Aorta (tissue), 5 donors: ENCODE measurements at regions not wholly inside any gene's neighbourhood (a gene's known extent, or its start where the extent isn't known, plus 50 kb on each side); places are given as distances from the start of the nearest gene placed in this dataset.

Source experiments
- ATAC-seq: fragments of 200-7000 bp; cut with Tn5 transposase; one replicate; pipeline ENCODE4 v1.9.1; 2022; ENCODE audit warnings: moderate library complexity; ENCODE audit not compliant: low FRiP score
- DNase-seq, 2 donors: peaks; one replicate each; pipeline ENCODE4 v3.0.0-alpha.2; 2020
- H3K27ac ChIP-seq, 2 donors: one replicate each; pipeline ENCODE4 v1.5.1; 2013; ENCODE audit warnings: low read length in 2 of 2, mild to moderate bottlenecking in 2 of 2, moderate library complexity in 2 of 2, control low read depth in 1 of 2, inconsistent platforms in 1 of 2, low read depth in 1 of 2
- H3K27me3 ChIP-seq, 2 donors: one replicate each; pipeline ENCODE4 v1.6.1; 2013; ENCODE audit warnings: control low read depth in 1 of 2, low read length in 1 of 2, mild to moderate bottlenecking in 1 of 2, moderate library complexity in 1 of 2; ENCODE audit not compliant: insufficient read depth in 2 of 2, control insufficient read depth in 1 of 2
- H3K36me3 ChIP-seq, 2 donors: one replicate each; pipeline ENCODE4 v1.6.1; 2013; ENCODE audit warnings: control low read depth in 1 of 2, low read length in 1 of 2, mild to moderate bottlenecking in 1 of 2; ENCODE audit not compliant: insufficient read depth in 2 of 2, control insufficient read depth in 1 of 2
- H3K4me1 ChIP-seq, 2 donors: one replicate each; pipeline ENCODE4 v1.6.1; 2013; ENCODE audit warnings: low read length in 2 of 2, control low read depth in 1 of 2, mild to moderate bottlenecking in 1 of 2, moderate library complexity in 1 of 2; ENCODE audit not compliant: insufficient read depth in 2 of 2, control insufficient read depth in 1 of 2
- H3K4me3 ChIP-seq, 2 donors: one replicate each; pipeline ENCODE4 v1.5.1; 2013; ENCODE audit warnings: low read length in 2 of 2, control low read depth in 1 of 2, mild to moderate bottlenecking in 1 of 2
- H3K9me3 ChIP-seq: one replicate; pipeline ENCODE4 v1.6.1; 2013; ENCODE audit warnings: mild to moderate bottlenecking, low read length; ENCODE audit not compliant: control insufficient read depth
- WGBS, 2 donors: extraction: QIAGEN DNeasy Blood & Tissue Kit; methylation state at CpG; one replicate each; pipeline ENCODE4 v1.1.7; 2013; 5-methylcytosine and 5-hydroxymethylcytosine counted together
- intact Hi-C, 2 donors: fragments of 100-400 bp; cut with DNase I; formaldehyde crosslinking; loops; one replicate each; pipeline versions ENCODE4 v1.14.2 to v1.15.0; 2022
- donor health status: healthy with polysubstance abuse.
- donor health status: Bipolar disorder and iron deficiency.
- donor health status: DM: no; HTN: no; CAD: no.
- donor health status: DM: no; HTN: no; CAD: no.
- donor health status: DM: yes; HTN: yes; CAD: no.

DNA sequence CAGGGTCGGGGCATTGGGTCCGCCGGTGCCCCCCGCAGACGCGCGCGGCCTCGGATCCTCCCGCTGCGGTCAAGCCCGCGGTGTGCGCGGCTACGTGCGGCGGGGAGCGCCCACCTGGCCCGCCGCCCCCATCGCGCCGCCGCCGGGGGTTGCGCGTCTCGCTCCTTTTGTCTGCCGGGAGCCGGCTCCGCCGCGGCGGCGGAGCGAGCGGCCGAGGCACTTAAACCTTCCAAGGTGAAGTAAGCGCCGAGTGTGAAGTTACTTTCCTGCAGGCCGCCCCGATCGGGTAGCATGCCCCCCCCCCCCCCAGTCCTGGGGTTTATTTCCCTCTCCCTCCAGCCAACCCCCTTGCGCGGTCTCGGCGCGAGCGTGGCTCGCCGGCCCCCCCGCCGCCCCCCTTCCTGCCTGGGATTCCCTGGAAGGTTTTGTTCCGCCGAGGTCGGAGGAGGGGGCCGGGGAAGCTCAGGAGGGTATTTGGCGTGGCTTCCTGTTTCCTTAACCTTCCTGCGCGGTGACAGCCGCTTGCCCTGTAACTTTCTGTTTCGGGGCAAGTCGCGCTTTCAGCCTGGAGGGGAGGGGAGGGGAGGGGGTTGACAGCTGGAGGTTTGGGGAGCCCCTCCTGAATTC lies 56.6 kb upstream of the GSE1 start:
- DNase-seq (peak in 1 of 2 donors; percentile 72), ATAC-seq (no peak)
- H3K4me1 ChIP-seq = no peaks in the 10 kb centered on the region
- intact Hi-C loops = loop anchor here in 1 of 2 donors (5.0 to 10.0 kb wide), 2 partner anchors 51 to 92 kb away; no protein-coding TSS in a partner anchor
- WGBS, 2 donors = 0 to 2% methylated on average over 28 to 65 of the region's 65 CpGs
- no peaks in the 10 kb centered on the region for H3K9me3 ChIP-seq
- H3K27ac ChIP-seq = peak overlapping the region in 1 of 2 donors; percentile 20
- H3K36me3 ChIP-seq = no peaks in the 10 kb centered on the region
- H3K4me3 ChIP-seq = peak overlapping the region; percentile 74 to 83
- no peaks in the 10 kb centered on the region for H3K27me3 ChIP-seq

DNA sequence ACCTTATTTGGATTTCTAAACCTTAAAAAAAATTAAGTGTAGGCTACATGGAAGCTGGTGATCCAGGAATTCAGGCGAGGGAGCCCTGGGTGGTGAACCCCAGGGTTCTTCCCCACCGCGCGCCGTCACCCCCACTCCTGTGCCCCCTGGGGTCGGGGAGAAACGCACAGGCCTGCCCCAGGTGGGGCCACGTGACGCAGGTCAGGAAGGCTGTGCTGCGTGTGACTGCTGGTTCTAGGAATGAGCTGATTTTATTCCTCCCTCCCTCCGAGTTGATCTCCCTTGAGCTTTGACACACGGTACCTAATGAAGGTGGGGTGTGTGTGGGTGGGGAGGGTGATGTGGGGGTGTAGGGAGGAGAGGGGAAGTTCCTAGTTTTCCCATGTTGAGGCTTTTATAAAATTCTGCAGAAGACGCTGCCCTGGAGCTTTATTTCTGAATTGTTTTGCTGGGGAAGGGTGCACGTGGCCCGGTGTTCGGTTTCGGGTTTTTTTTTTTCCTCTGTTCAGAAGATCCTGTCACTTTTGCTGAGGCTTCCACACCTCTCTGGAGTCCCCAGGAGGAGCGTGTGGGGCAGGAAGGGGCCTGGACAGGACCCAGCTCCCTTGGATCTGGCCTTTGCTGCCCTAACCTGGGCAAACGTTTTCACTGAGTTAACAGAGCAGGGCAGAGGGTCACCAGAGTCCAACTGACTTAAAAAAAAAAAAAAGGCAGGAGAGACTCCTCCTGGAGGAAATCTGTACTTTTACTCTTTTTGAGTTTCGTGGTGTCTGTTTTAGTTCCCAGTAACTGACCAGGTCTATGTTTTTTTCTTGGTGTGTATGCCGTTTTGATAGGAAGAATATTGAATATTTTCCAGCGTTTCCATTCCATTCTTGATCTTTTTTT lies 55.8 kb upstream of the GSE1 start:
- H3K27ac ChIP-seq = peak overlapping the region in 1 of 2 donors; percentile 14
- H3K36me3 ChIP-seq = no peaks in the 10 kb centered on the region
- intact Hi-C loops = loop anchor here in 1 of 2 donors (5.0 to 10.0 kb wide), 2 partner anchors 50 to 93 kb away; no protein-coding TSS in a partner anchor
- H3K4me3 ChIP-seq = peak overlapping the region; percentile 74 to 83
- ATAC-seq (no peak), DNase-seq (no peak)
- no peaks in the 10 kb centered on the region for H3K4me1 ChIP-seq
- 13% methylated on average over 22 of the region's 22 CpGs for WGBS, 2 donors
- H3K27me3 ChIP-seq = no peaks in the 10 kb centered on the region
- no peaks in the 10 kb centered on the region for H3K9me3 ChIP-seq

DNA sequence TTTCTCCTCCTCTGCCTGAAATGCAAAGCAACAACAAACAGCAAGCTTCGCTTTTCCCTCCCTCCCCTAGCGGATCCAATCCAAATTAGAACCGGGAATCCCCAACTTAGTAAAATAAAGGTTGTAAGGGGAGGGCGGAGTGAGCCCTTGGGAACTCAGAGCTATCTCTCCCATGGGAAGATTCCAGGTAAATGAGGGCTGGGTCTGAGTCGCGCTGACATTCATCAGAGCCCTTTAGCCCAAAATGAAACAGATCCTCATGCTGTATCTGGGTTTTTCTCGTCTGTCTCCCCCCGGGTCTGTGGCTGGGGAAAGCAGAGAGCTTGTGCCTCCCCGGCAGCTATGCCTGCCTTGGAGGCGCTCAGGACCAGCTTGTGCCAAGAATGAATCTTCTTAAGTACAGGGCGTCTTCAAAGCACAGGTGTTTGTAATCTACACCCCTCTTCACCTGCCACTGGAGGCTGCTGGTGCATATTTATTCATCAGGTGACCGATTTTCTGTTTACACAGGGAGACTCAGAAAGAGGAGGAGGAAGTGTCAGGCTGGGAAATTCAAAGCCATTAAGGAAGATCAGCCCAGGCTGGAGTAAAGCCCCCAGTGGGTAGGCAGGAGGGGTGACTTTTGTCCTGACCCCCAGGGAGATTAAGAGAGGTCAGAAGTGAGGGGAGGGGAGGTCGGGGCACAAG lies 55.0 kb upstream of the GSE1 start:
- Histone ChIP-seq H3K4me1 (no peaks in the 10 kb centered on the region), H3K9me3 (no peaks in the 10 kb centered on the region), H3K27ac (no peak overlapping the region), H3K4me3 (no peak overlapping the region), H3K36me3 (no peaks in the 10 kb centered on the region), H3K27me3 (no peaks in the 10 kb centered on the region)
- ATAC-seq (no peak), DNase-seq (no peak)
- intact Hi-C loops = loop anchor here in 1 of 2 donors (5.0 to 10.0 kb wide), 2 partner anchors 49 to 93 kb away; no protein-coding TSS in a partner anchor
- WGBS, 2 donors = 47 to 48% methylated on average over 13 of the region's 13 CpGs

DNA sequence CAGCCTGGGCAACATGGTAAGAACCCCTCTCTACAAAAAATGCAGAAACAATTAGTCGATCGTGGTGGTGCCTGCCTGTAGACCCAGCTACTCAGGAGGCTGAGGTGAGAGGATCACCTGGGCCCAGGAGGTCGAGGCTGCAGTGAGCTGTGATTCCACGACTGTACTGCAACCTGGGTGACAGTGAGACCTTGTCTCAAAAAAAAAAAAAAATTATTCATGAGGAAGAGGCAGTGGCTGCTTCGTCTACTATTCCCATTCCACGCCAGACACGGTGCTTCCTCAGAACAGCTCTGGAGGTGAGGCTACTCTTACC lies 52.2 kb upstream of the GSE1 start:
- Histone ChIP-seq H3K27me3 (no peaks in the 10 kb centered on the region), H3K27ac (no peak overlapping the region), H3K4me1 (no peaks in the 10 kb centered on the region), H3K9me3 (no peaks in the 10 kb centered on the region), H3K36me3 (no peaks in the 10 kb centered on the region), H3K4me3 (no peak overlapping the region)
- DNase-seq = no peak
- no peak for ATAC-seq
- WGBS, 2 donors = 93 to 96% methylated on average over 7 of the region's 7 CpGs
- intact Hi-C loops = no loop called here

DNA sequence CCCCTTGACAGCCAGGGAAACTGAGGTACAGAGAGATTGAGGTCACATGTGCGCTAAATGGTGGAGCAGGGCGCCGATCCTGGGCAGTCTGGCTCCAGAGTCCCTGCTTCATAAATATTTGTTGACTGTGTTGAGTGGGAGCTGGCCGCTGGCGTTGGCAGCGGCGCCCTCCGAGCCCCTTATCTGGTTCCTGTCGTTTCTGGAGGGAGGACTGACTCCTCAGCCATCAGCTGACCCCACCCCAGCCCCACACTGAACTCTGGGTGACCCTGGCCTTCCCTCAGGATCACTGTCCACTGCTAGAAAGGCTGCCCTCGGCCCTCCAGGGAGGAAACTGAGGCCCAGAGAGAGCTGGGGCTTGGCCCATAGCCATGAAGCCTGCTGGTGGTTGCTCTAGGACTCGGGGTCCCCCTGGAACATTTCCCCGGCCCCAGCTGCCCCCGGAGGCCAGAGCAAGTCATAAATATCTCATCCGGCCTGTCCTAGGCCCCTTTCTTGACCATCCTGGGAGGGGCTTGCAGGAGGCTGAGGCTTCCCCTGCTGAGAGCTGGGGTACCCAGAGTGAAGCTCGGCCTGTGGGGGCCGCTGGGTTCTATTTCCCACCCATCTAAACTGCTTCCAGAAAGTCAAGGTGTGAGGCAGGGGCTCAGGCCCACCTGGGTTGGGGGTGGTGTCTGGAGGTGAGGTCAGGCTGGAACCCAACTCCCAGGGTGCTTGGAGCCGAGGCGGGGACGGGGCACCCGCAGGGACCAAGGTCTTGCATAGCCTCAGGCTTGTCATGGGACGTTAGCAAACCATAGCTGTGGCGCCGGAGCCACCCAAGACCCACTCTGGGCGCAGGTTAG lies 51.7 kb upstream of the GSE1 start:
- Histone ChIP-seq H3K4me1 (no peaks in the 10 kb centered on the region), H3K36me3 (no peaks in the 10 kb centered on the region), H3K4me3 (no peak overlapping the region), H3K27ac (no peak overlapping the region), H3K27me3 (no peaks in the 10 kb centered on the region), H3K9me3 (no peaks in the 10 kb centered on the region)
- ATAC-seq (no peak), DNase-seq (no peak)
- intact Hi-C loops = no loop called here
- 88 to 89% methylated on average over 24 of the region's 24 CpGs for WGBS, 2 donors

DNA sequence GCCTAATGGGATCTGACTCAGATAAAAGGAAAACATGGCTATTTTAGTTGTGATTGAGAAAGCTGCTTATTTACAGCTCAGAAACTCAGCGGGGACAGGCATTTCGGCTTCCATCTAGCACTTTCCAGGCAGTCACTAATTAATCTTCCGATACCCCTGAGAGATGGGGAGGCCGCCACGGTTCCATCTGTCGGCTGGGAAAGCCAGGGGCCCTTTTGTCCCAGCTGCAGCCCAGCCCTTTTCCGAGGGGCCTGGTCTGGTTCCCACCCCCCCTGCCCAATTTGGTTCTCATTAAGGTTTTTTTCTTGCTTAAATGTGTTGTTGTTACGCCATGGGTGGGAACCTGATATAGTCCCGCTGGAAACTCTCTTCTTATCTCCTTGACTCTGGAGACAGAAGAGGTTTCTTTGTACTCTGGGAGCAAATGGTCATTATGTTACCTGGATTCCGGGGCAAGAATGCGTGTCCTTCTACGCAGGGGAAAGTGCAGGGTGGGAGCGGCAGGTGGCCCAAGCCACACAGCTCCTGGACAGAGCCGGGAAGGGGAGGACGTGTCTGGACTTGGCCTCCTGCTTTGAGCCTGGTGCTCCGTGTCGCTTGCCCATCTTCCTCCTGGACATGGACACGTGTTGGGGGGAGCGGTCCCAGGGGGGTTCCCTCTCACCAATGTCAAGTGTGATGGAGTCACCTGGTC lies 50.9 kb upstream of the GSE1 start:
- no peak for DNase-seq
- no peak for ATAC-seq
- Histone ChIP-seq H3K4me3 (no peak overlapping the region), H3K27ac (no peak overlapping the region), H3K9me3 (no peaks in the 10 kb centered on the region), H3K27me3 (no peaks in the 10 kb centered on the region), H3K36me3 (no peaks in the 10 kb centered on the region), H3K4me1 (no peaks in the 10 kb centered on the region)
- WGBS, 2 donors = 93 to 94% methylated on average over 19 of the region's 19 CpGs
- intact Hi-C loops = no loop called here

DNA sequence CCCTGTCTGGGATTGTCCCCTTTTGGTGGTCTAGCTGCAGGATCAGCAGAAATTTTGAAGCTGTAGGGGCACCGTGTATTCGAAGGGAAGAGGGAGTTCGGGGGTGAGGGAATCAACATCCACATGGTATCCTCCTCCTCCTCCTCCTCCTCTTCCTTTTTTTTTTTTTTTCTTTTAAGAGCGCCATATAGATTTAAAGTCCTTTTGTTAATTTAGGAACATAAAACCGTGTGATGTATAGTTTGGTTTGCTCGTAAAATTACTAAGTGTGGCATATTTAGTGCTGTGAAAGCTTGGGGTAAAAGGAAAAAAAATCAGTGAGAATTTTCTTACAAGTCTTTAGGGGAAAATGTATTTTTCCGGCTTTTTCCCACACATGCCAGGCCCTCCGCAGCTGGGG lies 50.1 kb upstream of the GSE1 start:
- ATAC-seq = no peak
- H3K4me1 ChIP-seq = no peaks in the 10 kb centered on the region
- 87 to 91% methylated on average over 8 of the region's 8 CpGs for WGBS, 2 donors
- H3K4me3 ChIP-seq = no peak overlapping the region
- H3K27me3 ChIP-seq = no peaks in the 10 kb centered on the region
- H3K27ac ChIP-seq = no peak overlapping the region
- H3K36me3 ChIP-seq = no peaks in the 10 kb centered on the region
- H3K9me3 ChIP-seq = no peaks in the 10 kb centered on the region
- intact Hi-C loops = no loop called here
- DNase-seq = no peak
